ENCODE measurements at regions not wholly inside any gene's neighbourhood (a gene's known extent, or its start where the extent isn't known, plus 50 kb on each side); places are given as distances from the start of the nearest gene placed in this dataset.

DNA sequence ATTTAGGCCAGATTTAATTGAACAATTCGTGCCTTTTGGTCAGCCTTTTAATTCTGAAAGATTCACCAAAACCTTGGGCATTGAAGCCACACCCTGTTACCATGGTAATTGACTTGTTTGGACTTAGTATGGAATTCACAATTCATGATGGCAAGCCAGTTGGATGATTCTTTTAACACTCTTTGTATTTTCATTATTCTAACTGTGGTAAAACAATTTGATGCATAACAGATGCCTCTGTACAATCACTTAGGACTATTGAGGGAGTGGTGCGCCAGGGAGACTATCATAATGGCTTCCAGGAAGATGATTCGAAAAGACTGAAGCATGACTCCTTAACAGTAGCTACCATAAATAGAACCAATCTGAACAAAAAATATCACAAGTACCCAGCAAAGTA lies 381.1 kb upstream of the ADAMTS16 start:
- TF ChIP-seq ZNF37A (tag by site-specific recombination; IDR thresholded peaks at IDR 0.05), result no peak
- TF ChIP-seq ZNF311 (tag by site-specific recombination; IDR thresholded peaks at IDR 0.05; ENCODE audit: borderline replicate concordance), result no peak
- TF ChIP-seq, protein P1, sequence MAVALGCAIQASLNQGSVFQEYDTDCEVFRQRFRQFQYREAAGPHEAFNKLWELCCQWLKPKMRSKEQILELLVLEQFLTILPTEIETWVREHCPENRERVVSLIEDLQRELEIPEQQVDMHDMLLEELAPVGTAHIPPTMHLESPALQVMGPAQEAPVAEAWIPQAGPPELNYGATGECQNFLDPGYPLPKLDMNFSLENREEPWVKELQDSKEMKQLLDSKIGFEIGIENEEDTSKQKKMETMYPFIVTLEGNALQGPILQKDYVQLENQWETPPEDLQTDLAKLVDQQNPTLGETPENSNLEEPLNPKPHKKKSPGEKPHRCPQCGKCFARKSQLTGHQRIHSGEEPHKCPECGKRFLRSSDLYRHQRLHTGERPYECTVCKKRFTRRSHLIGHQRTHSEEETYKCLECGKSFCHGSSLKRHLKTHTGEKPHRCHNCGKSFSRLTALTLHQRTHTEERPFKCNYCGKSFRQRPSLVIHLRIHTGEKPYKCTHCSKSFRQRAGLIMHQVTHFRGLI (tag by site-specific recombination; IDR thresholded peaks at IDR 0.05), result no peak
- TF ChIP-seq ZFP69B (tag by site-specific recombination; IDR thresholded peaks at IDR 0.05), result no peak
- no peak for TF ChIP-seq ZNF792 (tag by site-specific recombination; IDR thresholded peaks at IDR 0.05)
- no peak for TF ChIP-seq ZNF155 (tag by site-specific recombination; IDR thresholded peaks at IDR 0.05)
- no peak for TF ChIP-seq ZNF112 (tag by site-specific recombination; IDR thresholded peaks at IDR 0.05)
- no peak for TF ChIP-seq MYNN (tag by site-specific recombination; IDR thresholded peaks at IDR 0.05; ENCODE audit: borderline replicate concordance)
- TF ChIP-seq ZNF510 (tag by site-specific recombination; IDR thresholded peaks at IDR 0.05; ENCODE audit: insufficient replicate concordance), result no peak
- TF ChIP-seq ZNF121 (tag by site-specific recombination; IDR thresholded peaks at IDR 0.05), result no peak
- no peak for TF ChIP-seq ZNF426 (tag by site-specific recombination; IDR thresholded peaks at IDR 0.05)
- TF ChIP-seq SCRT1 (tag by site-specific recombination; IDR thresholded peaks at IDR 0.05; ENCODE audit: borderline replicate concordance), result no peak
- TF ChIP-seq ZNF423 (tag by site-specific recombination; IDR thresholded peaks at IDR 0.05), result no peak
- TF ChIP-seq, protein P2, sequence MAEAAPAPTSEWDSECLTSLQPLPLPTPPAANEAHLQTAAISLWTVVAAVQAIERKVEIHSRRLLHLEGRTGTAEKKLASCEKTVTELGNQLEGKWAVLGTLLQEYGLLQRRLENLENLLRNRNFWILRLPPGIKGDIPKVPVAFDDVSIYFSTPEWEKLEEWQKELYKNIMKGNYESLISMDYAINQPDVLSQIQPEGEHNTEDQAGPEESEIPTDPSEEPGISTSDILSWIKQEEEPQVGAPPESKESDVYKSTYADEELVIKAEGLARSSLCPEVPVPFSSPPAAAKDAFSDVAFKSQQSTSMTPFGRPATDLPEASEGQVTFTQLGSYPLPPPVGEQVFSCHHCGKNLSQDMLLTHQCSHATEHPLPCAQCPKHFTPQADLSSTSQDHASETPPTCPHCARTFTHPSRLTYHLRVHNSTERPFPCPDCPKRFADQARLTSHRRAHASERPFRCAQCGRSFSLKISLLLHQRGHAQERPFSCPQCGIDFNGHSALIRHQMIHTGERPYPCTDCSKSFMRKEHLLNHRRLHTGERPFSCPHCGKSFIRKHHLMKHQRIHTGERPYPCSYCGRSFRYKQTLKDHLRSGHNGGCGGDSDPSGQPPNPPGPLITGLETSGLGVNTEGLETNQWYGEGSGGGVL (tag by site-specific recombination; IDR thresholded peaks at IDR 0.05), result no peak
- no peak for TF ChIP-seq ZNF544 (tag by site-specific recombination; IDR thresholded peaks at IDR 0.05)
- no peak for TF ChIP-seq ZSCAN16 (tag by site-specific recombination; IDR thresholded peaks at IDR 0.05)
- no peak for TF ChIP-seq ZNF558 (tag by site-specific recombination; IDR thresholded peaks at IDR 0.05)
- Histone ChIP-seq H3K4me1 (ENCODE audit: control insufficient read depth, insufficient read depth, low read length) (no peaks in the 10 kb centered on the region), H3K4me3 (ENCODE audit: low read depth, low read length) (no peak overlapping the region), H3K36me3 (ENCODE audit: control insufficient read depth in 2 of 2, insufficient read depth in 1 of 2, low read length in 2 of 2) (no peaks in the 10 kb centered on the region), H3K27ac (ENCODE audit: extremely low read depth, low read depth, low read length) (no peak overlapping the region), H3K9me3 (ENCODE audit: control insufficient read depth, insufficient read depth, low read depth, low read length) (no peaks in the 10 kb centered on the region)
- ChIA-PET POLR2A (no interaction called here), CTCF (no interaction called here)

DNA sequence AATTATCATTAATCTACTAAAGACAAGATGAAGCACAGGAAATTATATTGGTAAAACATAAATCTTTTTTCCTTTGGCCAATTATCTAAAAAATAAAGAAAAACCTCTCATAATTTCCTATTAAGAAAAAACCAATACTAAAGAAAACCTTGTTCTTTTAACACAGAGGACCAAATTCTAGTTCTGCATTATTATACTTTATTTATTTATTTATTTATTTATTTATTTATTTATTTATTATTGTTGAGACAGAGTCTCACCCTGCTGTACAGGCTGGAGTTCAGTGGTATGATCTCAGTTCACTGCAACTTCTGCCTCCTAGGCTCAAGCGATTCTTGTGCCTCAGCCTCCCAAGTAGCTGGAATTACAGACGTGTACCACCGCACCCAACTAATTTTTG lies 377.8 kb upstream of the ADAMTS16 start:
- Histone ChIP-seq H3K4me3 (ENCODE audit: low read depth, low read length) (no peak overlapping the region), H3K9me3 (ENCODE audit: control insufficient read depth, insufficient read depth, low read depth, low read length) (no peaks in the 10 kb centered on the region; the same call in 1 of the 2 replicates), H3K27ac (ENCODE audit: extremely low read depth, low read depth, low read length) (no peak overlapping the region), H3K4me1 (ENCODE audit: control insufficient read depth, insufficient read depth, low read length) (no peaks in the 10 kb centered on the region), H3K36me3 (ENCODE audit: control insufficient read depth in 2 of 2, insufficient read depth in 1 of 2, low read length in 2 of 2) (no peaks in the 10 kb centered on the region)
- CTCF ChIA-PET, result no interaction called here
- POLR2A ChIA-PET, result no interaction called here
- TF ChIP-seq, protein P3, sequence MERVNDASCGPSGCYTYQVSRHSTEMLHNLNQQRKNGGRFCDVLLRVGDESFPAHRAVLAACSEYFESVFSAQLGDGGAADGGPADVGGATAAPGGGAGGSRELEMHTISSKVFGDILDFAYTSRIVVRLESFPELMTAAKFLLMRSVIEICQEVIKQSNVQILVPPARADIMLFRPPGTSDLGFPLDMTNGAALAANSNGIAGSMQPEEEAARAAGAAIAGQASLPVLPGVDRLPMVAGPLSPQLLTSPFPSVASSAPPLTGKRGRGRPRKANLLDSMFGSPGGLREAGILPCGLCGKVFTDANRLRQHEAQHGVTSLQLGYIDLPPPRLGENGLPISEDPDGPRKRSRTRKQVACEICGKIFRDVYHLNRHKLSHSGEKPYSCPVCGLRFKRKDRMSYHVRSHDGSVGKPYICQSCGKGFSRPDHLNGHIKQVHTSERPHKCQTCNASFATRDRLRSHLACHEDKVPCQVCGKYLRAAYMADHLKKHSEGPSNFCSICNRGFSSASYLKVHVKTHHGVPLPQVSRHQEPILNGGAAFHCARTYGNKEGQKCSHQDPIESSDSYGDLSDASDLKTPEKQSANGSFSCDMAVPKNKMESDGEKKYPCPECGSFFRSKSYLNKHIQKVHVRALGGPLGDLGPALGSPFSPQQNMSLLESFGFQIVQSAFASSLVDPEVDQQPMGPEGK (tag by site-specific recombination; IDR thresholded peaks at IDR 0.05), result no peak
- TF ChIP-seq, protein P4, sequence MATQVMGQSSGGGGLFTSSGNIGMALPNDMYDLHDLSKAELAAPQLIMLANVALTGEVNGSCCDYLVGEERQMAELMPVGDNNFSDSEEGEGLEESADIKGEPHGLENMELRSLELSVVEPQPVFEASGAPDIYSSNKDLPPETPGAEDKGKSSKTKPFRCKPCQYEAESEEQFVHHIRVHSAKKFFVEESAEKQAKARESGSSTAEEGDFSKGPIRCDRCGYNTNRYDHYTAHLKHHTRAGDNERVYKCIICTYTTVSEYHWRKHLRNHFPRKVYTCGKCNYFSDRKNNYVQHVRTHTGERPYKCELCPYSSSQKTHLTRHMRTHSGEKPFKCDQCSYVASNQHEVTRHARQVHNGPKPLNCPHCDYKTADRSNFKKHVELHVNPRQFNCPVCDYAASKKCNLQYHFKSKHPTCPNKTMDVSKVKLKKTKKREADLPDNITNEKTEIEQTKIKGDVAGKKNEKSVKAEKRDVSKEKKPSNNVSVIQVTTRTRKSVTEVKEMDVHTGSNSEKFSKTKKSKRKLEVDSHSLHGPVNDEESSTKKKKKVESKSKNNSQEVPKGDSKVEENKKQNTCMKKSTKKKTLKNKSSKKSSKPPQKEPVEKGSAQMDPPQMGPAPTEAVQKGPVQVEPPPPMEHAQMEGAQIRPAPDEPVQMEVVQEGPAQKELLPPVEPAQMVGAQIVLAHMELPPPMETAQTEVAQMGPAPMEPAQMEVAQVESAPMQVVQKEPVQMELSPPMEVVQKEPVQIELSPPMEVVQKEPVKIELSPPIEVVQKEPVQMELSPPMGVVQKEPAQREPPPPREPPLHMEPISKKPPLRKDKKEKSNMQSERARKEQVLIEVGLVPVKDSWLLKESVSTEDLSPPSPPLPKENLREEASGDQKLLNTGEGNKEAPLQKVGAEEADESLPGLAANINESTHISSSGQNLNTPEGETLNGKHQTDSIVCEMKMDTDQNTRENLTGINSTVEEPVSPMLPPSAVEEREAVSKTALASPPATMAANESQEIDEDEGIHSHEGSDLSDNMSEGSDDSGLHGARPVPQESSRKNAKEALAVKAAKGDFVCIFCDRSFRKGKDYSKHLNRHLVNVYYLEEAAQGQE (tag by site-specific recombination; IDR thresholded peaks at IDR 0.05), result peak; percentile 53; the same call in 1 of the 2 replicates
- no peak for TF ChIP-seq ZNF157 (tag by site-specific recombination; IDR thresholded peaks at IDR 0.05)
- no peak for TF ChIP-seq ZNF23 (tag by site-specific recombination; IDR thresholded peaks at IDR 0.05; ENCODE audit: borderline replicate concordance)
- TF ChIP-seq ZNF521 (tag by site-specific recombination; IDR thresholded peaks at IDR 0.05), result no peak
- TF ChIP-seq, protein P5, sequence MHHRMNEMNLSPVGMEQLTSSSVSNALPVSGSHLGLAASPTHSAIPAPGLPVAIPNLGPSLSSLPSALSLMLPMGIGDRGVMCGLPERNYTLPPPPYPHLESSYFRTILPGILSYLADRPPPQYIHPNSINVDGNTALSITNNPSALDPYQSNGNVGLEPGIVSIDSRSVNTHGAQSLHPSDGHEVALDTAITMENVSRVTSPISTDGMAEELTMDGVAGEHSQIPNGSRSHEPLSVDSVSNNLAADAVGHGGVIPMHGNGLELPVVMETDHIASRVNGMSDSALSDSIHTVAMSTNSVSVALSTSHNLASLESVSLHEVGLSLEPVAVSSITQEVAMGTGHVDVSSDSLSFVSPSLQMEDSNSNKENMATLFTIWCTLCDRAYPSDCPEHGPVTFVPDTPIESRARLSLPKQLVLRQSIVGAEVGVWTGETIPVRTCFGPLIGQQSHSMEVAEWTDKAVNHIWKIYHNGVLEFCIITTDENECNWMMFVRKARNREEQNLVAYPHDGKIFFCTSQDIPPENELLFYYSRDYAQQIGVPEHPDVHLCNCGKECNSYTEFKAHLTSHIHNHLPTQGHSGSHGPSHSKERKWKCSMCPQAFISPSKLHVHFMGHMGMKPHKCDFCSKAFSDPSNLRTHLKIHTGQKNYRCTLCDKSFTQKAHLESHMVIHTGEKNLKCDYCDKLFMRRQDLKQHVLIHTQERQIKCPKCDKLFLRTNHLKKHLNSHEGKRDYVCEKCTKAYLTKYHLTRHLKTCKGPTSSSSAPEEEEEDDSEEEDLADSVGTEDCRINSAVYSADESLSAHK (tag by site-specific recombination; IDR thresholded peaks at IDR 0.05), result no peak
- TF ChIP-seq ZNF121 (tag by site-specific recombination; IDR thresholded peaks at IDR 0.05), result no peak
